GM21529 (cell line): ENCODE measurements at regions not wholly inside any gene's neighbourhood (a gene's known extent, or its start where the extent isn't known, plus 50 kb on each side); places are given as distances from the start of the nearest gene placed in this dataset.

Source experiments
- ATAC-seq: cut with Tn5 transposase; IDR thresholded peaks from one replicate; pipeline ENCODE4 v1.9.1; 2021; ENCODE audit not compliant: unreplicated experiment

GRCh38 chr6:23096876-23097275, 527.5 kb downstream of the HDGFL1 start:
- ATAC-seq = no peak

DNA sequence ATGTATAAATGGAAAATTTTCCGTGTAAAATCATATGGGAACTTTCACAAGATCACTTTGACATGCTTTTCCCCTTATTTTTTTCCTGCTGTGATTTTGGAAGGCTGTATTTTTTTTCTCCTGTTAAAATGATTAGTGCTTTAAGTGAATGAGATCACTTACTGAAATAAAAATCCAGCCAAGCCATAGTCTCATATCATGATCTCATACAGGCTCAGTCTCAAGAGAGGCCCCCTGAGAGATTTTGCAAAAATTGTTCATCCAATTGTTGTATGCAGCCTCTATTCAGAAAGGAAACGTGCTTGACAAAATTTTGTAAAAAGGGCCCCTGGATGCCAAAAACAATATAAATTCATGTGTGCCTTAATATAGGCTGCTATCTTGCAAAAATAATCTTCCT, 528.2 kb downstream of the HDGFL1 start:
- ATAC-seq = no peak

DNA sequence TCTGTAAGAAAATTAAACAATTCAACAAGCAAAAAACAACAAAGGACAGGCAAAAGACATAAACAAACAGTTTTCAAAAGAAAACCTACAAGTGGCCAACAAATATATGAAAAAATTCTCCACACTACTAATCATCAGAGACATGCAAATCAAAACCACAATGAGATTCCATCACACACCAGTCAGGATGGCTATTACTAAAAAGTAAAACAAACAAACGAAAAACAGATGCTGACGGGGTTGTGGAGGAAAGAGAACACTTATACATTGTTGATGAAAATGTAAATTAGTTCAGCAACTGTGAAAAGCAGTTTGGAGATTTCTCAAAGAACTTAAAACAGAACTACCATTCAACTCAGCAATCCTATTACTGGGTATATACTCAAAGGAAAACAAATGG, 537.6 kb downstream of the HDGFL1 start:
- ATAC-seq = no peak

- ATAC-seq = no peak
These were observed 542.6 kb downstream of the HDGFL1 start for GRCh38 chr6:23111984-23112383.

- ATAC-seq = no peak
These were observed 545.6 kb downstream of the HDGFL1 start for GRCh38 chr6:23114812-23115504.

DNA sequence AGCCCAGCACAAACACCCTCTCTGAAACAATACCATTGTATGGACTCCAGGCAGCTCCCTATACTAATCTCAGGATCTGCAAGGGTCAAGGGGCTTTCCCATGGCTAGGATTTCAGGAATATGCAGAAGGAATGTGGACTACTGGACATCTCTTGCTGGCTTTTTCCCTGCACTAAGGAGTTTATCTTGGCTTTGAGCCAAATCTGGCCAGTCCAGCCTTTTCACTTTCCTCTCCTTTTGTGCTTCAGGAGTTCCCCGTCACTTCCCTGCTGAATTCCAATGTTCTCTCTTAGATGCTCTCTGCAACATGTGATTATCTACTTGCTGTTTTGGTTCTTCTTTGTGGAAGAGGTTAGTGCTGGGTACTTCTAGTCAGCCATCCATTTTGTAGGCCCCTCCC, 568.2 kb downstream of the HDGFL1 start:
- ATAC-seq = no peak

DNA sequence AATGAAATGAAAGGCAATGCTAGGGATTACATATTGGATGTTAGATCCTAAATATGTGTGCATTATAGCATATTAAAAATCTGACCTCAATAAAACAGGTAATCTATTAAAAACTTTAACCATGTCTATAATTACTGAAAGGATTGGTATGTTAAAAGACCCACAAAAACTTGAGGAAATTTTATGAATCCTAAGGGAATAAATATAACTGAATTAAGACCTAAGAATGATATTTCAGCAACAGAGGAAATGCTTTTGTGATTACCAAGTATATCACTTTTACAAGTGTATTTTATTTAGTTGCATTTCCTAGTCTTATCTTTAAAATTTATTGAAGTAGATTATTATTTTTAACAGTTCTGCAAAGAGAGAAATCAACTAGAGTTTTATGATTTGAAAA, 571.5 kb downstream of the HDGFL1 start:
- no peak for ATAC-seq

GRCh38 chr6:23145781-23146180, 576.4 kb downstream of the HDGFL1 start:
- ATAC-seq = no peak

DNA sequence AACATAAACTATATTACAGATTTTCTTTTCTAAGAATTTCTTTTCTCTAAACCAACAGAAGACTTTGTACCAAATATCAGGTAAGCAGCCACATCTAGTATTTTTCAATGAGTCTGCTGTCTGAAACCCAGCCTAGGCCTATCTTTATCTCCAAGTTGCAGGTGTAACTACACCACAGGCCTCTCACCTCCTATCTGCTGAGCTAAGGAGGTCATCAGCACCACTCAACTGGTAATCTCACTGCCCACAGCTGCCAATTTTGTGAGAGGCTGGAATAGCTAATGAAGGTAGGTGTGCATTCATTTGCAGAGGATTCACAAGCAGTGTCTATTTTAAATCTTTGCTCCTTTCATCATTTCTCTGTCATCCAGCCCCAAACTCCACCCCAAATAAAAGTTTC, 584.8 kb downstream of the HDGFL1 start:
- no peak for ATAC-seq

GRCh38 chr6:23170049-23170448, 600.7 kb downstream of the HDGFL1 start:
- no peak for ATAC-seq

- no peak for ATAC-seq
These were observed 603.9 kb downstream of the HDGFL1 start for GRCh38 chr6:23173234-23173633.

- ATAC-seq = no peak
These were observed 605.5 kb downstream of the HDGFL1 start for GRCh38 chr6:23174781-23175361.

DNA sequence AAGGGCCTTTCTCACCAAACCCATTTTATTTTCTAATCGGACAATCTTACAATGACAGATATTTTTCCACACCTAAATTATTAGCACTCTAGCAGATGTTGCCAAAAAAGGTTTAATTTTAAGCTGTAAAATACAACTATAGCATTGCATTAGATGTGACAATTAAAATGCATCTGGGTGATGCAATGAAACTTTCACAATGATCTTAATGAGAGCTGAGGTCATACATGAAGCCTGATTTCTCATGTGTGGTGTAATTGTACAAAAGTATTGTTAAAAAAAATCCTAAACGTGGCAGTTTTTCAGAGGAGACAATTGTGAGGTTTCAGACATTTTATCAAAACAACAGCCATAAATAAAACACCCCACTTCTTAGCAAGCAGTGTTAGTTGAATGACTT, 606.0 kb downstream of the HDGFL1 start:
- ATAC-seq = no peak

GRCh38 chr6:23176471-23176870, 607.1 kb downstream of the HDGFL1 start:
- ATAC-seq = no peak

DNA sequence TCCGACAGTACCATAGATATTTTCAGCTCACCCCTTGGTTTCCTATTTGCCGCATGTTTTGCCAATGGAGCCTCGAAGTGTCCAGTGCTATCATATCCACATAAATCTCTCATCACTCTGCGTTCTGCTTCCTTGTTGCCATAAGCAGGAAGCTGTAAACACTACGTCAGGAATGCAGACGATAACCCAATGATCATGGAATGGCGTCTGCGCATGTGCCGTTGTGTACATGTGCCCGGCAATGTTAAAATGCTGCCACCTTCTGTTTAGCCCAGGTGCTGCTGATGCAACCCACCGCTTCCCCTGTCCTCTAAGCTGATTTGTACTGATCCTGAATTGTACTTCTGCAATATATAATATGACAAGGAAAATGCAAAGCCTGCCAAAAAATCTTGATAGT, 607.5 kb downstream of the HDGFL1 start:
- ATAC-seq = no peak

- ATAC-seq = no peak
These were observed 608.4 kb downstream of the HDGFL1 start for GRCh38 chr6:23177806-23178205.

DNA sequence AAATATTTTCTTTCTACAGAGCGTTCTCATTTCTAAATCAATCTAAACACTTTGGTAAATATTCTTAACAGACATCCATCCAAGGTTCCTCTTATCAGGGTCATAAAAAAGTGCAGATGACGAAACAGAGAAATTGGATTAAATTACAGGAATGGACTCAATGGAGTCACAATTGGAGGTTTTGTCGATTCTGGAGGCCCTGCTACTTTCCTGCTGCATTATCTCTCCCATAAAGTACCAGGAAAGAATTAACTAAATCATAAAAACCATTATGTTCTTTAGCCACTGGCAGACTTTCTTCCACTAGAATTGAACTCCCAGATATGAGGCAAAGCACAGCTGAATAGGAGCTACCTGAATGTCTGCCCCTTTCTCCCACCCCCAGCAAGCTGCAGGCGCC, 610.6 kb downstream of the HDGFL1 start:
- no peak for ATAC-seq

GRCh38 chr6:23180504-23181293, 611.3 kb downstream of the HDGFL1 start:
- no peak for ATAC-seq

GRCh38 chr6:23181356-23182110, 612.2 kb downstream of the HDGFL1 start:
- ATAC-seq = no peak

DNA sequence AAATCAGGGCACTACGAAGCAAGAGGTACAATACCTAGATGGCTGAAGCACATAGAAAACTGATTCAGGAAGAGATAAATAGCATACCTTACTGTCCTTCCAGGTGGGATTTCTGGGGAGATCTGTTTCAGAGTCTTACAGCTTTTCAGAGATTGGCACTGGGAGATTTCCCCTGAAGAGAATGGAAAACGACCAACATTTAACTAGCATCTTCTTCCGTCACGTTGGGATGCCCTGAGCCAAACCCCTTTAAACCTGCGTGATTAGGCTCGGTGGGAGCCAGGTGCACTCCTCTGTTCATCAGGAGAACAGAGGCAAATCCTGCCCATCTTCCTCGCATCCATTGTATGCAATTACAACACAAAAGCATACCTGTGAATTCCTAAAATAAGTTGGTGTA, 614.5 kb downstream of the HDGFL1 start:
- no peak for ATAC-seq

GRCh38 chr6:23184351-23184750, 615.0 kb downstream of the HDGFL1 start:
- no peak for ATAC-seq

GRCh38 chr6:23195487-23195886, 626.1 kb downstream of the HDGFL1 start:
- no peak for ATAC-seq
